Esophagus squamous epithelium (tissue), 5 donors: ENCODE measurements at regions not wholly inside any gene's neighbourhood (a gene's known extent, or its start where the extent isn't known, plus 50 kb on each side); places are given as distances from the start of the nearest gene placed in this dataset.

Source experiments
- DNase-seq: peaks from one replicate; lab custom pipeline; 2025; lab: John Stamatoyannopoulos, UW
- H3K27ac ChIP-seq, 4 donors: fragments of 200-600 bp; sonication (generic); one replicate each; pipeline ENCODE4 v1.5.1; 2016 to 2019; ENCODE audit warnings: mild to moderate bottlenecking in 1 of 4
- H3K27me3 ChIP-seq, 4 donors: fragments of 200-600 bp; sonication (generic); 1 replicate in 3 of 4; 2 replicates in 1 of 4; pipeline versions ENCODE4 v1.5.1 to v1.6.0; 2017 to 2021; ENCODE audit warnings: antibody characterized with exemption in 1 of 4
- H3K36me3 ChIP-seq, 3 donors: fragments of 200-600 bp; sonication (generic); one replicate each; pipeline ENCODE4 v1.5.1; 2016 to 2019
- H3K4me1 ChIP-seq, 3 donors: fragments of 200-600 bp; sonication (generic); one replicate each; pipeline ENCODE4 v1.5.1; 2017 to 2019
- H3K4me3 ChIP-seq, 4 donors: fragments of 200-600 bp; sonication (generic); 1 replicate in 3 of 4; 2 replicates in 1 of 4; pipeline ENCODE4 v1.5.1; 2016 to 2019; ENCODE audit warnings: mild to moderate bottlenecking in 2 of 4, moderate library complexity in 1 of 4
- H3K9me3 ChIP-seq, 3 donors: fragments of 200-600 bp; sonication (generic); one replicate each; pipeline ENCODE4 v1.5.1; 2016 to 2019
- POLR2A ChIP-seq, 4 donors: fragments of 450-650 bp; IDR thresholded peaks; one replicate each; pipeline ENCODE4 v1.6.1; 2017; ENCODE audit warnings: antibody characterized with exemption in 4 of 4, mild to moderate bottlenecking in 4 of 4, moderate library complexity in 3 of 4
- WGBS, 2 donors: methylation state at CpG; one replicate each; pipeline ENCODE4 v1.1.5; 2018; 5-methylcytosine and 5-hydroxymethylcytosine counted together
- intact Hi-C: fragments of 100-400 bp; cut with DNase I; formaldehyde crosslinking; loops from one replicate; pipeline ENCODE4 v1.15.0; 2022
- TF ChIP-seq, protein P1 (sequence below), 6 experiments: fragments of 450-650 bp in 4 of 6; fragments of 200-600 bp in 2 of 6; sonication (generic) in 2 of 6; IDR thresholded peaks; one replicate each; pipeline ENCODE4 v1.5.1; 2016 to 2019; ENCODE audit warnings: antibody characterized with exemption in 6 of 6, mild to moderate bottlenecking in 4 of 6, moderate library complexity in 4 of 6
- donor health status: DM: yes; HTN: yes; CAD: no.

DNA sequence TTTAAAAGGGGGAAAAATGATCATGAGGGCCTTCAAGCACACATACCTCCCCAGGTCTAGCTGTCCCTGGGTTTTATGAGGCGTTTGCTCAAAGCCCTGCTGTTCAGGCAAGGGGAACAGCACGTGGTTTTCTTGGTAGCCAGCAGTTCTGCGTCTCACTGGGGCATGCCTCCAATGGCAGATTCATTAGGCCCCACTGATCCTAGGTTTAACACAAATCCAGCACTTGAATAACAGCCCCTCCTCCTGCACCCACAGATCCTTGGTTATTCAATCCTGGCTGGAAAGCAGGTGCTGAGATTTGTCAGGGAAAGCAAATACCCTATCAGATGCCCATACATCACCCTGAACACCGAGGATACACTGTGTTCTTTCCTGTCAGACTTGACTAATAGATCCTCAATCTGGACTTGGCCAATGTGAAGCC is 106.4 kb downstream of the ZC3H11B start:
- Histone ChIP-seq H3K27me3 (no peaks in the 10 kb centered on the region), H3K27ac (peak overlapping the region in 1 of 4 donors; percentile 13), H3K36me3 (no peaks in the 10 kb centered on the region), H3K4me1 (no peaks in the 10 kb centered on the region), H3K4me3 (no peak overlapping the region), H3K9me3 (no peaks in the 10 kb centered on the region)
- intact Hi-C loops = no loop called here
- WGBS, 2 donors = 17 to 39% methylated on average over 3 of the region's 4 CpGs
- TF ChIP-seq, protein P1, sequence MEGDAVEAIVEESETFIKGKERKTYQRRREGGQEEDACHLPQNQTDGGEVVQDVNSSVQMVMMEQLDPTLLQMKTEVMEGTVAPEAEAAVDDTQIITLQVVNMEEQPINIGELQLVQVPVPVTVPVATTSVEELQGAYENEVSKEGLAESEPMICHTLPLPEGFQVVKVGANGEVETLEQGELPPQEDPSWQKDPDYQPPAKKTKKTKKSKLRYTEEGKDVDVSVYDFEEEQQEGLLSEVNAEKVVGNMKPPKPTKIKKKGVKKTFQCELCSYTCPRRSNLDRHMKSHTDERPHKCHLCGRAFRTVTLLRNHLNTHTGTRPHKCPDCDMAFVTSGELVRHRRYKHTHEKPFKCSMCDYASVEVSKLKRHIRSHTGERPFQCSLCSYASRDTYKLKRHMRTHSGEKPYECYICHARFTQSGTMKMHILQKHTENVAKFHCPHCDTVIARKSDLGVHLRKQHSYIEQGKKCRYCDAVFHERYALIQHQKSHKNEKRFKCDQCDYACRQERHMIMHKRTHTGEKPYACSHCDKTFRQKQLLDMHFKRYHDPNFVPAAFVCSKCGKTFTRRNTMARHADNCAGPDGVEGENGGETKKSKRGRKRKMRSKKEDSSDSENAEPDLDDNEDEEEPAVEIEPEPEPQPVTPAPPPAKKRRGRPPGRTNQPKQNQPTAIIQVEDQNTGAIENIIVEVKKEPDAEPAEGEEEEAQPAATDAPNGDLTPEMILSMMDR (IDR thresholded peaks at IDR 0.05) = no peak
- no peak for TF ChIP-seq POLR2A (IDR thresholded peaks at IDR 0.05)
- no peak for DNase-seq

DNA sequence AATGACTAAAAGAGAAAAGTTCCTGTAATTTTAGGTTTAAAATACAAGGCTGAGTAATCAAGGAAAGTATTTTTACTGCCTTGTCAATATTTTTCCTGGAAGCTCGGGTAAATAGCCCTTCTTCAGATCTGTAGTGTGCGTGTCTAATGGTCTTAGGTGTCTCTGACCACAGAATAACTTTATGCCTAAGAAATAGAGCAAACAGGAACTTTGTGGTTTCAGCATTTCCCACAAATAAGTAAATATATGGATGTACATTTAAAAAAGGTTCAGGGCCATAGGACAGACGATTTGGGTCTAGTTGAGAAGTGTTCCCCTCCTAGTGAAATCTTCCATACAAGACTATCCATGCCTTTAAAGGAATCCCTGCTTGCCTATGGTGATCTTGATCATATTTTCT is 107.0 kb downstream of the ZC3H11B start:
- Histone ChIP-seq H3K4me1 (no peaks in the 10 kb centered on the region), H3K36me3 (no peaks in the 10 kb centered on the region), H3K27ac (peak overlapping the region in 1 of 4 donors; percentile 13), H3K27me3 (no peaks in the 10 kb centered on the region), H3K4me3 (no peak overlapping the region), H3K9me3 (no peaks in the 10 kb centered on the region)
- intact Hi-C loops = no loop called here
- 60 to 64% methylated on average over 3 of the region's 3 CpGs for whole genome bisulfite sequencing, 2 donors
- TF ChIP-seq, protein P1 (IDR thresholded peaks at IDR 0.05) = no peak
- no peak for TF ChIP-seq POLR2A (IDR thresholded peaks at IDR 0.05)
- no peak for DNase-seq

DNA sequence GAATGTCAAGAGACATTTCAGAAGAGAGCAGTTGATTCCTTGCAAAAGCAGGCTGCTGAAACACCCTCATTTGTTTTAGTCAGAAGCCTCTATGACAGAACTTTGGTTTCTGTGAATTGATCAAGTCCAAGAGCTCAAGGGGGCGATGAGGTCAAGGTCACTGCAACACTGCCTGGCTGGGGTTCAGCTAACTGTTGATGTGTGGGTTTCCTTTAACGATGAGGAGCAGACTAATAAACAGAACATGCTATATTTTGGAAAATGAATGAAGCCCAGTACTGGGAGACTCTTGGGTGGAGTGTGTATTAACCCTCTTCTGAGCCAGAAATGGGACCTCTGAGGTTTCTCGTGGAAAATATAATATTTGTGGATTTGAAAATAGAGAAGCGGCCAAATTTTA is 109.3 kb downstream of the ZC3H11B start:
- intact Hi-C loops = no loop called here
- H3K4me1 ChIP-seq = no peaks in the 10 kb centered on the region
- WGBS, 2 donors = 73 to 79% methylated on average over 4 of the region's 4 CpGs
- no peak overlapping the region for H3K4me3 ChIP-seq
- no peak for DNase-seq
- no peaks in the 10 kb centered on the region for H3K27me3 ChIP-seq
- H3K27ac ChIP-seq = no peak overlapping the region
- H3K9me3 ChIP-seq = no peaks in the 10 kb centered on the region
- H3K36me3 ChIP-seq = no peaks in the 10 kb centered on the region
- TF ChIP-seq, protein P1 (IDR thresholded peaks at IDR 0.05) = no peak
- no peak for TF ChIP-seq POLR2A (IDR thresholded peaks at IDR 0.05)

DNA sequence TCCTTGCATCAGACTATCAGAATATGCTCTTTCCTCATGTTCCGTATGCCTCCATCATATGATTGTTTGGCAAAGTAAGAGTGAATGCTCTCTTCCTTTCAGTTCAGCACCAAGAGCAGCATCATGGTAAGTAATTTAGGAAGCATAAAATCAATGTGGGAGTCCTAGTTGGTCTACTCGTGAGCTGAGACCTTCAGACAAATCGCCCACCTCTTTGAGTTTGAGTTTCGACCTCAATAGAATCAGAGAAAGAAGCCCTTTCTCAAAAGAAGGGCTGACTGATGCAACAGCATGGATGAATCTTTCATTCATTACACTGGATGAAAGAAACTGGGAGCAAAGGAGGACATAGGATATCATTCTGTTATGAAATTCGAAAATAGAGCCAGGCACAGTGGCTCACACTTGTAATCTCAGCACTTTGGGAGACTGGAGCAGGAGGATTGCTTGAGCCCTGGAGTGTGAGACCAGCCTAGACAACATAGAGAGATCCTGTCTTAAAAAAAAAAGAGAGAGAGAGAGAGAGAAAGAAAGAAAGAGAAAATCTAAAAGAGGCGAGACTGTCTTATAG is 112.5 kb downstream of the ZC3H11B start:
- Histone ChIP-seq H3K27ac (no peak overlapping the region), H3K4me1 (no peaks in the 10 kb centered on the region), H3K4me3 (no peak overlapping the region), H3K27me3 (no peaks in the 10 kb centered on the region), H3K9me3 (no peaks in the 10 kb centered on the region), H3K36me3 (no peaks in the 10 kb centered on the region)
- intact Hi-C loops = no loop called here
- DNase-seq = no peak
- no peak for TF ChIP-seq POLR2A (IDR thresholded peaks at IDR 0.05)
- TF ChIP-seq, protein P1 (IDR thresholded peaks at IDR 0.05) = no peak
- 84 to 86% methylated on average over 6 of the region's 6 CpGs for whole genome bisulfite sequencing, 2 donors

DNA sequence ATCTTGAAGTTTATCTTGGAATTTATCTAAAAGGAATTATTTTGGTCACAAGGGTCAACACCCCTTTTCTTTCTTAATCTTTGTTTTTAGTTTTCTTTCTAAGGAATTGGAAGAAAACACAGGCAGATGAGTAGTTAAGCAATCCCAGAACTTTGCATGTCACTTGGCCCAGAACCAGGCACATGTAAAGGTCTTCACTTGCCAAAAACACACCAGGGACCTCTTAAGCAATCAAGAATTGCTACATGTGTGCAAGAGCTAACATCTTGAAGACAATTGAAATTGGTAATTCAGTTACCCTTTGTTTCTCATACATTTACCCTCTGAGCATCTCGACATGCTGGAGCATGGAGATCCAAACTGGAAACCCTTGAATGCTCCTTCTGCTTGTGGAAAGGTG is 114.2 kb downstream of the ZC3H11B start:
- no peak for TF ChIP-seq POLR2A (IDR thresholded peaks at IDR 0.05)
- TF ChIP-seq, protein P1 (IDR thresholded peaks at IDR 0.05) = no peak
- H3K4me3 ChIP-seq = no peak overlapping the region
- no peaks in the 10 kb centered on the region for H3K4me1 ChIP-seq
- 14 to 71% methylated on average over 1 of the region's 1 CpG for WGBS, 2 donors
- DNase-seq = no peak
- H3K9me3 ChIP-seq = no peaks in the 10 kb centered on the region
- H3K36me3 ChIP-seq = no peaks in the 10 kb centered on the region
- no peaks in the 10 kb centered on the region for H3K27me3 ChIP-seq
- no peak overlapping the region for H3K27ac ChIP-seq
- intact Hi-C loops = no loop called here
